Glomerular visceral epithelial cell (primary cell): ENCODE measurements at regions not wholly inside any gene's neighbourhood (a gene's known extent, or its start where the extent isn't known, plus 50 kb on each side); places are given as distances from the start of the nearest gene placed in this dataset.

ENCODE experiments used
- DNase-seq: peaks from one replicate; pipeline ENCODE4 v3.0.0-alpha.2; 2016; ENCODE audit errors: extremely low spot score

DNA sequence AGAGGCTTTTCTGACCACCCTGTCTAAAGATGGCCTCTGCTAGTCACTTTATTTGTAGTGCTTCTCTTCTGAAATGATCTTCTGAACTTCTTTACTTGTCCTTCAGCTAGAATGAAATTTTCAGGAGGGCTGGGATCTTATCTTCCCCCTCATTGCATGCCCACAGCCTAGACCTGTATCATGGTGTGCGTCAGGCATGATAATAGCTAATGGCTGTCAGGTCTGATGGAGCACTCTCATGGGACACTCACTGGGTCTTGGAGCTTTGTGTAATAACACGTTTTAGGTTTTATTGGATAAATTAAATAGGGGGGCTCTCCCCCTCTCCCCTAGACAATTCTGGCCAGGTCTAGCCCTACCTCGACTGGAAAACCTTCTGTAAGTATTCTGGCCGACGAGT is 97.1 kb upstream of the NRXN3 start:
- no peak for DNase-seq

DNA sequence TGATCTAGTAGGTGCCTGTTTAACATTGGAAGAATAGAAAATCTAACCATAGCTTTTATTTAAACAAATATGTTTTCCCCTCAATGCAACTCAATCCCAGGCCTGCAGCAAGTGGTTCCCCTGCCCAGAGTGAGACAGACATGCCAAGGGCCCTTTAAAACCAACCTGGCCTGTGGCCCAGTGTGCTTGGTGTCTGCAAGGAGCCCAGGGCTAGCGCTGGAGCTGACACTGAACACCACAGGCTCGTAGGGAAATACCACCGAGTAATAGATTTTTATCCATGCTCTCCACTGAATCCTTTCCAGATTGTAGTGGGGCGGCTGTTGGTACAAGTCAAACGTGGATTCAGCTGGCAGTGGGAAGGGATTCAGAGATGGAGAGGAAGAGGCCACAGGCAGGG is 95.6 kb upstream of the NRXN3 start:
- DNase-seq, result no peak

DNA sequence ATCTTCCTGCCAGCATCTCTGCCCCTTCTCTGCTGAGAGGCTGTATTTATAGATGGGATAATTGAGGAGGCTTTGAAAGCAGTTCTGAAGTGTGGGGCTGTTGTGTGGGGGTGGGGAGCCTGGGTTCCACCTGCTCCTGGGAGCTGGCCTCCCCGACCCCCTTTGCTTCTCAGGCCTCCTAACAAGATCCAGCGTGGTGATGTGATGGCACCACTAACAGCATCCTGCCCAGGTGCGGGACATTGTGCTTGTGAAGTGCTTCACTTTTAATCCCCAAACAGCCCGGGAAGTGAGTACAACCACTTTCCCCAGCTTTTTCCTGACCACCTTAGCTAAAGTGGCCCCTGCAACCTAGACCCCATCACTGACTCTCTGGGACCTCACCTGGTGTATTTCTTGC is 95.1 kb upstream of the NRXN3 start:
- no peak for DNase-seq

- DNase-seq, result no peak
Observed at GRCh38 chr14:78075555-78076277, 94.5 kb upstream of the NRXN3 start.

DNA sequence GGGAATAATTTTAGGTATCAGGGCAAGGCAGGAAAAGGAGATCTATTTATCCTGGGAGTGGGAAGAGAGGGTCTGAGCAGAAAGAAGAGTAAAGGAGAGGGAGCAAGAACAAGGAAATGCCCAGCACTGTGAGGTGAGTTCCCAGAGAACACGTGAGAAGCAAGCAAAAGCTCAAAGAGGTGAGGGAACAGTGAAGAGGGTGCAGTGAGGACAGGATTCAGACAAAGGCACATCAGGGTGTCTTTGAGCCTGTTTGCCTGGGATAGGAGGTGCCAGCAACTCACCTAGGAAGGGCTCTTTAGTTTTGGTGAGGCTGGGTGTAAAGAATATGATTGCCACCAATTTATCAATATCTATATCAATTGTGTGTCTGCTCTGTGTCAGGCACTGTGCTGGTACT is 88.9 kb upstream of the NRXN3 start:
- DNase-seq, result no peak

DNA sequence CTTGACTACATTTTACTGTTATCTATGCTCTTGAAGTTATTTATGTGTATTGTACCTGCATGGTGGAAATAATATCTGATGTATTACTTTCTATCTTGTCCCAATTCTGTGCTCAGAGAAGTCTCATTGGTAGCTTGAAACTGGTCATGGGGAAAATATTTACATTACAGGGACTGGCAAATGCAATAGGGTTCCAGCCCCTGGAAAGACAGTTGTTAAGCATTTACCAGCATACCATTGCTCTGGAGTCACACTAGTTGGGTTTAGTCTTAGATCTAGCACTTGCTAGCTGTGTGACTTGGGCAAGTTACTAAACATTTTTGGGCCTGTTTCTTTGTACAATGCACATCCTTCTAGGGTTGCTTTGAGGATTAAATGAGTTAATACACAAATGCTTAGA is 86.3 kb upstream of the NRXN3 start:
- no peak for DNase-seq

DNA sequence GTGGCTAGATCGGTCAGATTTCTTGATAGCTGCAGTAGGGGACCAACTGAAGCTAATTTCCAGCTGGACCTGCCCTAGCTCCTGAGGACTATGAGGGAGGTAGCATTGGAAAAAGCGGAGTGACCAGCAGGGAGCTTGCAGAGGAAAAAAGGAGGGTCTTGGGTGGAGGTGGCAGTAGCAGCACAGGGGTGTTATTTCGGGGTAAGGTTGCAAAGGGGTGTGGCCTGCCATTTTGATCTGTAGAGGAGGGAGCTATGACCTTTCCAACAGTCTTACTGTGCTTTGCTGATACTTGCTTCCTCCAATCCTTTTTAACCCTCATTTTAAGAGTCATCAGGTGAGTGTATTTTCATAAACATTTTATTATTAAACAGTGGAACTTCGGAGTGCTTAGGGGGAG is 83.8 kb upstream of the NRXN3 start:
- DNase-seq, result no peak

- DNase-seq, result no peak
Observed at GRCh38 chr14:78088916-78089315, 81.3 kb upstream of the NRXN3 start.

DNA sequence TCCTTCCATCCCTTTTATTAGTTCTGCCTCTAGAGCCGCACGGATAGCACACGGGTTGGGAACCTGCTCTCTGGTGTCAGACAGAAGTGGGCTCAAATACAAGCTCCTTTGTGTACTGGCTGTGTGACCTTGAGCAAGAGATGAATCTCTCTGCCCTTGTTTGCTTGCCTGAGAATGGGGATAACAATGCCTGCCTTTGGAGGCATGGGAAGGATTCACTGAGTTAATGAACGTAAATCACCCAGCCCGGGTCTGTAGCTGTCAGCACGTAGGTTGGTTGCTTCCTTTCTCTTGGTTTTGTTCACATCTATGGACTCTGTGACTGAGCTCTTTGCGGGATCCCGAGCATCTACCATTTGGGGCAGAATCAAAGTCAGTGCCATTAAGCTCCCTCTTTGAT is 79.3 kb upstream of the NRXN3 start:
- no peak for DNase-seq

GRCh38 chr14:78091361-78091760 is 78.8 kb upstream of the NRXN3 start:
- no peak for DNase-seq

DNA sequence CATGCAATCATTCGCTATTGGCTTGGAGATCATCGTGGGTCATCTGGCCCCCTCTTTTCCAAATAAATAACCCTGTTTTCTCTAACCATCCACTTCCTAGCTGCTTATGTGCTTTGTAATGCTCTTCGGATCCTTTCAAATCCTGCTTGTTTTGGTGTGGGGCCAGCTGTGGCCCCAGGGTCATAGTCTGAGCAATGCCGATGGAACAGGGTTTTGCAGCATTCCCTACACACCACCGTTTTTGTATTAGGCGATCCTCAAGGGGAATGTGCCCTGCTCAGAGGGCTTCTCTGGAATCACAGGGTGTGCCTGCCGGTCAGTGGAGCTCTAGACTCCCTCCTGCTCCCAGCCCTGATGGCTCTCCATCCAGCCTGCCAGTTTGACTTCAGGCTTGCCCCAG is 78.1 kb upstream of the NRXN3 start:
- no peak for DNase-seq

- no peak for DNase-seq
Observed at GRCh38 chr14:78103271-78103670, 66.9 kb upstream of the NRXN3 start.

DNA sequence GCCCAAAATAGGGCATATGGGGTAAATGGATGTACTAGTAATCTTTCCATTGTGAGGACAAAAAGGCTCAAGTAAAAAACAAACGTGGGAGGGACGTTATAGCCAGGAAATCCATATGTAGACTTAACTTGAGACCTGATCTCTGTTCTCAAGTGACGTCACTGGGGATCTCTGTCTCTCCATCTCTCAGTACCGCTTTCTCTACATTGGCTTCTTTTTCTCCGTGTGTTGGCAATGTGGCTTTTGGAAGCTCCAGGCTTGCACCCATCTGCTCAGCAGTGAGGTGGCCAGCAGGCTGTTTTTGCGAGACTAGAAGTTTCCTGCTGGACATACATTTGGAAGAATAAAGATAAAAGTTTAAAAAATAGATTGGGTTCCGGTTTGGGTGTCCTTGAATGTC is 66.0 kb upstream of the NRXN3 start:
- no peak for DNase-seq

DNA sequence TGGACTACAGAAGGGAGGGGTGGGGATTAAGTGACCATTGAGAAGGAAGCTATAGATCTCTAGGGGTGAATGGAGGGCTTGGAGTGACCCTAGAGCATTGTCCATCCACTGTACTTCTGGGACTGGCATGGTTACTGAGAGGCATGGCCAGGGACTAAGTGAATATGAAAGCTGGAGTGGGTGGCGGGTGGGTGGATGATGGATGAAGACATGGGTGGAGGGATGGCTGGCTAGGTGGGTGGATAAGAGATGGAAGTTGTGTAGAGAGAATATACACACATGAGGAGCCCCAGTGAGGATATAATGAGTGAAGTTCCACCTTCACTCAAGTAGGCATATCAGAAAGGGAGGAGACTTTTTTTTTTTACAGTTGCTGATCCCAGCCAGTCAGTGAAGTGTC is 65.5 kb upstream of the NRXN3 start:
- DNase-seq, result no peak

GRCh38 chr14:78106381-78106780 is 63.8 kb upstream of the NRXN3 start:
- no peak for DNase-seq

DNA sequence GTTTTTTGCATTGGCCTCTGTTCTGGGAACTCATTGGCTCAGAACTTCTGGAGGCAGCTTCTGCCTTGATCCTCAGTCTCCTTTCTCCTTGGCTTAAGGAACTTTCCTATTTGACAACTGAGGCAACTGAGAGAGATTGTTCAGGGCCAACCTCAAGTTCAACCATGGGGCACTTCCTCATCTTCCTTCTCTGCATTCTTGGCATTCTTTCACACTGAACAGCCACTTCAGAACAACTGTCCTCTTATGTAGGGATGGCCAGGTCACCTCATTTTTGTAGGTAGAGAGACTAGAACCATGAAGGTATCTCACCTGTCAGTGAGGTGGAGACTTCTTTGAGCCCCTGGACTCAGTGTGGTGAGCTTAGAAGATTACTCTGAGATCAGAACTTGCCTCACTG is 63.0 kb upstream of the NRXN3 start:
- no peak for DNase-seq

DNA sequence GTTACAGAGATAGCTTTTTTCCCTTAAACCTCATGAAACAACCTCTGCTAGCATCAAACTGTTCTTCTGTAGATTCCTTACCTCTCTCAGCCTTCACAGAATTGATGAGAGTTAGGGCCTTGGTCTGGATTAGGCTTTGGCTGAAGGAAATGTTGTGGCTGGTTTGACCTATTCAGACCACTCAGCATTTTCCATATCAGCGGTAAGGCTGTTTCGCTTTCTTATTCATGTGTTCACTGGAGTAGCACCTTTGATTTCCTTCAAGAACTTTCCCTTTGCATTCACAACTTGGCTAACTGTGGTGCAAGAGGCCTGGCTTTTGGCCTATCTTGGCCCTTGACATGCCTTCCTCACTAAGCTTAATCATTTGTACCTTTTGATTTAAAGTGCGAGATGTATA is 50.7 kb upstream of the NRXN3 start:
- DNase-seq, result no peak
